ENCODE measurements at regions not wholly inside any gene's neighbourhood (a gene's known extent, or its start where the extent isn't known, plus 50 kb on each side); places are given as distances from the start of the nearest gene placed in this dataset.

GRCh38 chr2:219902891-219903552 lies 275.6 kb downstream of the SLC4A3 start:
- no peak overlapping the region for H3K4me3 Mint-ChIP-seq (ENCODE audit: unreplicated experiment)
- no TSS peak for BruUV-seq (replicated peaks)
- H3K9me3 Mint-ChIP-seq (ENCODE audit: unreplicated experiment): no peaks in the 10 kb centered on the region
- ChIA-PET CTCF (no interaction called here), POLR2A (no interaction called here)
- H3K4me1 Mint-ChIP-seq (ENCODE audit: insufficient read depth, unreplicated experiment): no peaks in the 10 kb centered on the region
- no peak for TF ChIP-seq CTCF (IDR thresholded peaks at IDR 0.05; ENCODE audit: unreplicated experiment)
- intact Hi-C loops (cut with micrococcal nuclease): no loop called here
- no peaks in the 10 kb centered on the region for H3K36me3 Mint-ChIP-seq (ENCODE audit: insufficient read depth, unreplicated experiment)
- no peak overlapping the region for H3K27ac Mint-ChIP-seq (ENCODE audit: low read depth, unreplicated experiment)
- no peak for DNase-seq (ENCODE audit: unreplicated experiment)
- H3K27me3 Mint-ChIP-seq (ENCODE audit: insufficient read depth, unreplicated experiment): no peaks in the 10 kb centered on the region

GRCh38 chr2:219905640-219906039 lies 278.2 kb downstream of the SLC4A3 start:
- POLR2A ChIA-PET: no interaction called here
- no peak for TF ChIP-seq CTCF (IDR thresholded peaks at IDR 0.05; ENCODE audit: unreplicated experiment)
- Mint-ChIP-seq H3K4me3 (ENCODE audit: unreplicated experiment) (no peak overlapping the region), H3K9me3 (ENCODE audit: unreplicated experiment) (no peaks in the 10 kb centered on the region), H3K36me3 (ENCODE audit: insufficient read depth, unreplicated experiment) (no peaks in the 10 kb centered on the region), H3K4me1 (ENCODE audit: insufficient read depth, unreplicated experiment) (no peaks in the 10 kb centered on the region), H3K27ac (ENCODE audit: low read depth, unreplicated experiment) (no peak overlapping the region), H3K27me3 (ENCODE audit: insufficient read depth, unreplicated experiment) (no peaks in the 10 kb centered on the region)
- CTCF ChIA-PET: interaction anchor here (0.7 kb wide), 1 partner anchor 19 kb away, joined by 3 read pairs; no protein-coding TSS in a partner anchor
- no peak for DNase-seq (ENCODE audit: unreplicated experiment)
- no TSS peak for BruUV-seq (replicated peaks)
- intact Hi-C loops (cut with micrococcal nuclease): no loop called here

DNA sequence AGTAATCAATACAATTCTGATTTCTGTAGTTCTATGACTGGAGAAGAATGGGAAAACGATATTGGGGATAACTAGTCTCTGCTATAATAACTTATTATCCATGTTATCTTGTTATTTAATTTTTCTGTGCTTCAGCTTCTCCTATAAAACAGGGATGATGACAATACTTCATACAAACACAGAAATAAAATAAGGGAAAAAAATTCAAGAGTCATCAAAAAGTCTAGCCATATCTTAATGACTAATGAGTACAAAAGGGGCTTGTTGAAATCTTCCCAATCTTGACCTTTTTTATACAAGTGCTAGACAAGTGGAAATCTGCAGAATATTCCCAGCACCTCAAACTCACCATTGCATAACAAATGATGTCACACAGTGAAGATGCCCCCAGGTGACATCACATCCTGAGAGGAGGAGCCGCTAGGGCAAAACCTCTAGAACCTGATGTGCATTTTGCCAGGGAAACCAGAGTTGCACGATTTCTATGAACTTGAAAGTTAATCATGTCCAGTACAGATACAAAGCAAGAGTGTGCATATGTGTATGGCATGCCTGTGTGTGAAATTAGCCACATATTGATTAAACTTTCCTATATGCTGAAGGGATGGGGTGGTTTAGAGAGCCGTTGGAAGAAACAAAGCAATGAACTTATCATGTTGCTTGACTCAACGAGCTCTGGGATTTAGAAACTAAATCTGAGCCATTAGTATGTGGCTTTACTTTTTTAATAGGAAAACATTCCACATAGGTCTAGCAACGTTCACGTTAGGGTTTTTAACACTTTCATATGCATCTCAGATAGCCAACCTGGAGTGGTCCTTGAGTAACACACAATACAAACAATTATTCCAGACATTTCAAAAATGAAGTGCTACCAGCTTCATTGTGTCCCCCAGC lies 278.9 kb downstream of the SLC4A3 start:
- H3K36me3 Mint-ChIP-seq (ENCODE audit: insufficient read depth, unreplicated experiment): no peaks in the 10 kb centered on the region
- ChIA-PET CTCF (no interaction called here), POLR2A (no interaction called here)
- DNase-seq (ENCODE audit: unreplicated experiment): no peak
- no peaks in the 10 kb centered on the region for H3K4me1 Mint-ChIP-seq (ENCODE audit: insufficient read depth, unreplicated experiment)
- no peaks in the 10 kb centered on the region for H3K9me3 Mint-ChIP-seq (ENCODE audit: unreplicated experiment)
- TF ChIP-seq CTCF (IDR thresholded peaks at IDR 0.05; ENCODE audit: unreplicated experiment): no peak
- no TSS peak for BruUV-seq (replicated peaks)
- no peak overlapping the region for H3K27ac Mint-ChIP-seq (ENCODE audit: low read depth, unreplicated experiment)
- intact Hi-C loops (cut with micrococcal nuclease): no loop called here
- no peak overlapping the region for H3K4me3 Mint-ChIP-seq (ENCODE audit: unreplicated experiment)
- H3K27me3 Mint-ChIP-seq (ENCODE audit: insufficient read depth, unreplicated experiment): no peaks in the 10 kb centered on the region

DNA sequence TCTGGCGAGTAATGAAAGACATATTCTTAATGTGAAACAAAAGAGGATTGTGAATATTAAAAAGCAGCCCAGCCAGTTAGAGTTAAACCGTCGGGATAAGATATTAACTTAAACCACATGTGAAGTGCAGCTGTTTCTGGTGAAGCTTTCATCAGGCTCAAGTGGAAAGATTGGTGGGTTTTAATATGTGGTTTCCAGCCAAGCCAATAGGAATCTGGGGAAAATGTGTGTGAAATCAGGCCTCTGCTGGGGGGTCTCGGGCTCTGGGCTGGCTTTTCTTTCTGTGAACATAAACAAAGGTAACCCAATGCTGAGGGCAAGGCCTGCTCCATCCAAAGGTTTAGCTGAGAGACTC lies 279.6 kb downstream of the SLC4A3 start:
- BruUV-seq (replicated peaks): no TSS peak
- Mint-ChIP-seq H3K27ac (ENCODE audit: low read depth, unreplicated experiment) (no peak overlapping the region), H3K4me1 (ENCODE audit: insufficient read depth, unreplicated experiment) (no peaks in the 10 kb centered on the region), H3K36me3 (ENCODE audit: insufficient read depth, unreplicated experiment) (no peaks in the 10 kb centered on the region), H3K9me3 (ENCODE audit: unreplicated experiment) (no peaks in the 10 kb centered on the region), H3K27me3 (ENCODE audit: insufficient read depth, unreplicated experiment) (no peaks in the 10 kb centered on the region), H3K4me3 (ENCODE audit: unreplicated experiment) (no peak overlapping the region)
- CTCF ChIA-PET: no interaction called here
- intact Hi-C loops (cut with micrococcal nuclease): no loop called here
- no peak for TF ChIP-seq CTCF (IDR thresholded peaks at IDR 0.05; ENCODE audit: unreplicated experiment)
- POLR2A ChIA-PET: no interaction called here
- no peak for DNase-seq (ENCODE audit: unreplicated experiment)
